DOHH2 (cell line): ENCODE measurements at regions not wholly inside any gene's neighbourhood (a gene's known extent, or its start where the extent isn't known, plus 50 kb on each side); places are given as distances from the start of the nearest gene placed in this dataset.

Source experiments
- EZH2phosphoT487 ChIP-seq: fragments of 200-600 bp; sonication (generic); IDR thresholded peaks from 2 replicates; pipeline ENCODE4 v1.6.1; 2017; ENCODE audit warnings: borderline replicate concordance, mild to moderate bottlenecking, antibody characterized with exemption, low read length, moderate library complexity, mixed read lengths
- TF ChIP-seq, protein P1 (sequence below): fragments of 200-600 bp; sonication (generic); IDR thresholded peaks from one replicate; pipeline ENCODE4 v1.5.1; 2014; ENCODE audit warnings: antibody characterized with exemption, mild to moderate bottlenecking, low read depth, low read length; ENCODE audit not compliant: poor library complexity, severe bottlenecking

DNA sequence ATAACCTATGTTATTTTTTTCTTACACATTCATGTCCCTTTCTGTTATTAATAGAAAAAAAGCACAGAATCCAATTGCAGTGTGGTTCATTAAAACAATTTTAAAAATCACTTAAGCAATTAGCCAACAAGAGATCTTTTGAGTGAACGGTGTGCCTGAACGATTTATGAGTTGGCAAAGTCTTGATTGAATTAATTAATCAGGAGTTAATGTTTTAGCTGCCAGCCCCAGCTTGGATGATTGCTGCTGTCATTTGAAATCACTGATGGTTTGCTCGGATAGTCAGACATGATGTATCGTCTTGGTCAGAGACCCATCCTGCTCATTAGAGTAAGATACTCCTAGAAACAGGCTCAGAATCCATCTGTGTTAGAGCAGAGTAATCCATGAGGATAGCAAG lies 158.3 kb upstream of the GALNT2 start:
- TF ChIP-seq, protein P1, sequence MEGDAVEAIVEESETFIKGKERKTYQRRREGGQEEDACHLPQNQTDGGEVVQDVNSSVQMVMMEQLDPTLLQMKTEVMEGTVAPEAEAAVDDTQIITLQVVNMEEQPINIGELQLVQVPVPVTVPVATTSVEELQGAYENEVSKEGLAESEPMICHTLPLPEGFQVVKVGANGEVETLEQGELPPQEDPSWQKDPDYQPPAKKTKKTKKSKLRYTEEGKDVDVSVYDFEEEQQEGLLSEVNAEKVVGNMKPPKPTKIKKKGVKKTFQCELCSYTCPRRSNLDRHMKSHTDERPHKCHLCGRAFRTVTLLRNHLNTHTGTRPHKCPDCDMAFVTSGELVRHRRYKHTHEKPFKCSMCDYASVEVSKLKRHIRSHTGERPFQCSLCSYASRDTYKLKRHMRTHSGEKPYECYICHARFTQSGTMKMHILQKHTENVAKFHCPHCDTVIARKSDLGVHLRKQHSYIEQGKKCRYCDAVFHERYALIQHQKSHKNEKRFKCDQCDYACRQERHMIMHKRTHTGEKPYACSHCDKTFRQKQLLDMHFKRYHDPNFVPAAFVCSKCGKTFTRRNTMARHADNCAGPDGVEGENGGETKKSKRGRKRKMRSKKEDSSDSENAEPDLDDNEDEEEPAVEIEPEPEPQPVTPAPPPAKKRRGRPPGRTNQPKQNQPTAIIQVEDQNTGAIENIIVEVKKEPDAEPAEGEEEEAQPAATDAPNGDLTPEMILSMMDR = no peak
- no peak for TF ChIP-seq EZH2phosphoT487
